Lower leg skin (tissue), 3 donors: ENCODE measurements at regions not wholly inside any gene's neighbourhood (a gene's known extent, or its start where the extent isn't known, plus 50 kb on each side); places are given as distances from the start of the nearest gene placed in this dataset.

Experiments
- POLR2A ChIP-seq, 2 donors: fragments of 450-650 bp; IDR thresholded peaks; one replicate each; pipeline ENCODE4 v1.6.1; 2016 to 2017; ENCODE audit warnings: antibody characterized with exemption in 2 of 2, mild to moderate bottlenecking in 1 of 2, moderate library complexity in 1 of 2
- TF ChIP-seq, protein P1 (sequence below), 3 donors: fragments of 450-650 bp; IDR thresholded peaks; one replicate each; pipeline ENCODE4 v1.5.1; 2016; ENCODE audit warnings: antibody characterized with exemption in 3 of 3, mild to moderate bottlenecking in 3 of 3, moderate library complexity in 2 of 3

DNA sequence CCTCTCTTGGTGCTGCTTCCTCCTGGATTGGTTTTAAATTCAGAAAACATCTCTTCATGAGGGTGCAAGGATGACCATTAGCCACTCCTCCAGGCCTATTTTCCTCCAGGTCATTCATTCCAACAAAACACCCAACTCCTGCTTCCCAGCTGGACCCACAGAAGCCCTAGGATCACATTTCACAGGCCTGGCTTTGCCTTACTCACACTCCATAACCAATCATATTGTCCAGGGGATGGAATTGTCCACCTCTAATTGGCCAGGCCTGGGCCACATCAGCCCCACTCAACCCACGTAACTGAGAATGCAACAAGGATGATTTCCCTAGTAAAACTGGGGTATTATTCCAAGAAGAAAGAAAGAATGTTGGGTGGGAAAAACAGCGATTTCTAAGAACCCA lies 616.7 kb upstream of the SUCLG2 start:
- TF ChIP-seq, protein P1, sequence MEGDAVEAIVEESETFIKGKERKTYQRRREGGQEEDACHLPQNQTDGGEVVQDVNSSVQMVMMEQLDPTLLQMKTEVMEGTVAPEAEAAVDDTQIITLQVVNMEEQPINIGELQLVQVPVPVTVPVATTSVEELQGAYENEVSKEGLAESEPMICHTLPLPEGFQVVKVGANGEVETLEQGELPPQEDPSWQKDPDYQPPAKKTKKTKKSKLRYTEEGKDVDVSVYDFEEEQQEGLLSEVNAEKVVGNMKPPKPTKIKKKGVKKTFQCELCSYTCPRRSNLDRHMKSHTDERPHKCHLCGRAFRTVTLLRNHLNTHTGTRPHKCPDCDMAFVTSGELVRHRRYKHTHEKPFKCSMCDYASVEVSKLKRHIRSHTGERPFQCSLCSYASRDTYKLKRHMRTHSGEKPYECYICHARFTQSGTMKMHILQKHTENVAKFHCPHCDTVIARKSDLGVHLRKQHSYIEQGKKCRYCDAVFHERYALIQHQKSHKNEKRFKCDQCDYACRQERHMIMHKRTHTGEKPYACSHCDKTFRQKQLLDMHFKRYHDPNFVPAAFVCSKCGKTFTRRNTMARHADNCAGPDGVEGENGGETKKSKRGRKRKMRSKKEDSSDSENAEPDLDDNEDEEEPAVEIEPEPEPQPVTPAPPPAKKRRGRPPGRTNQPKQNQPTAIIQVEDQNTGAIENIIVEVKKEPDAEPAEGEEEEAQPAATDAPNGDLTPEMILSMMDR (IDR thresholded peaks at IDR 0.05) = no peak
- TF ChIP-seq POLR2A (IDR thresholded peaks at IDR 0.05) = no peak
